HTR-8/SVneo (cell line): ENCODE measurements at regions not wholly inside any gene's neighbourhood (a gene's known extent, or its start where the extent isn't known, plus 50 kb on each side); places are given as distances from the start of the nearest gene placed in this dataset.
A peak's percentile ranks its signal among the peaks of the same experiment; 100 is the strongest.
"Not testable (repeated sequence)": the region's sequence is repeated elsewhere in the genome, so short reads cannot be mapped to it uniquely, and the experiment has no call there.

Source experiments
- DNase-seq: peaks from one replicate; pipeline ENCODE4 v3.0.0; 2011; ENCODE audit warnings: low spot score, mixed read lengths; ENCODE audit not compliant: insufficient read length
- FAIRE-seq: peaks from 2 replicates; lab custom pipeline; 2011; peaks lifted over from hg19 to GRCh38; lab: Jason Lieb, UNC

DNA sequence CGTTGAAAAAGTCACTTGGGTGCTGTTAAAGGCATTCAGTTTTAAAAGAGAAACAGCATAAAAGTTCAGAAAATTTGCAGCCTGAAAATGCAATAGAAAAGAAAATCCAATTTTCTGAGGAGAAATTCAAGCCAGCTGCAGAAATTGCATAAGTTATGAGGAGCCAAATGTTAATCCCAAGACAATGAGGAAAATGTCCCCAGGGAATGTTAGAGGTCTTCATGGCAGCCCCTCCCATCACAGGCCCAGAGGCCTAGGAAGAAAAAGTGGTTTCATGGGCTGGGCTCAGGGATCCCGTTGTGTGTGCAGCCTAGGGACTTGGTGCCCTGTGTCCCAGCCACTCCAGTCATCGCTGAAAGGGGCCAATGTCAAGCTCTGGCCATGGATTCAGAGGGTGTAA is 1055.6 kb downstream of the DIPK2A start:
- DNase-seq, FAIRE-seq: not testable (repeated sequence)

DNA sequence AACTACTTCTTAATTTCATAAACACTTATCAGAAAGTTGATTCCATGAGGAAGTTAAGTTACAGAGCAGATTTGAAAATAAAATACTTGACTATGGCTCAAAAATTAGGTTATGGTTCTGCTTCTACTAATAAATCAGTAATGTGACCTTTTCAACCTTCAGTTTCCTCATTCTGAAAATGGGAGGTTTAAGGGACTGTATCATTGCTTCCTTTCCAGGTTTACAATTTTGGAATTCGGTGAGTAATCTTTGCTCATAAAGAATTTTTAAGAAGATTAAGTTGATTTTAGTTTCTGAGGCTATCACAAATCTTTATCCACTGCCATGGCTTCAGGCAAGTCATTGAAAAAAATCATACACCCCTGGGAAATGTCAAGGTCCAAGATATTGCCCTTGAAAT is 1061.2 kb downstream of the DIPK2A start:
- no peak for DNase-seq
- no peak for FAIRE-seq

DNA sequence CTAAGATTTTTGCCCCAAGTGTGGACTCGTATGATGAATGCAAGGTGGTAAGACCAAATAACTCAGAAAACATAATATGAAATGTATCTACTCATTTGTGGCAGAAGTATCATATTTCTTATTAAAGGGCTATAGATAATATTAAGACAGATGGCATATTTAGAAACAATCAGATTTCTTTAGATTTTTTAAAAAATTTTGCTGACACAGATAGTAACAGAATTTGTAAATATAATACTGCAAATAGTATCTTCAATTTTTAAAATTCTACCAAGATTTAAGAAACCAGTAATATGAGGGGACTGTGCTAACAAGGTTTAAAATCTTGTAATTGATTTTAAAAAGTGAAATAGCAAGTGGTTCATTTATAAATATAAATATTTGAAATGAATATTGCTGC is 1064.1 kb downstream of the DIPK2A start:
- FAIRE-seq (no peak), DNase-seq (no peak)

DNA sequence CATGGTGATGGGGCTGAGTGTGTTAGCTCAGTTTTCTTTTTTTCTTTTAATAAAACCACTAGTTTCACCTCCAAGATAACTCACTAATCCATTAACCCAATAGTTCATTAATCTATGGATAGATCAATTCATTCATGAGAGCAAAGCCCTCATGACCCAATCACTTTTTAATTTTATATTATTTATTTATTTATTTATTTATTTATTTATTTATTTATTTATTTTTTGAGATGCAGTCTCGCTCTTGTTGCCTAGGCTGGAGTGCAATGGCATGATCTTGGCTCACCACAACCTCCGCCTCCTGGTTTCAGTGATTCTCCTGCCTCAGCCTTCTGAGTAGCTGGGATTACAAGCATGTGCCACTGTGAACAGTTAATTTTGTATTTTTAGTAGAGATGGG is 1082.4 kb downstream of the DIPK2A start:
- FAIRE-seq, DNase-seq: not testable (repeated sequence)

DNA sequence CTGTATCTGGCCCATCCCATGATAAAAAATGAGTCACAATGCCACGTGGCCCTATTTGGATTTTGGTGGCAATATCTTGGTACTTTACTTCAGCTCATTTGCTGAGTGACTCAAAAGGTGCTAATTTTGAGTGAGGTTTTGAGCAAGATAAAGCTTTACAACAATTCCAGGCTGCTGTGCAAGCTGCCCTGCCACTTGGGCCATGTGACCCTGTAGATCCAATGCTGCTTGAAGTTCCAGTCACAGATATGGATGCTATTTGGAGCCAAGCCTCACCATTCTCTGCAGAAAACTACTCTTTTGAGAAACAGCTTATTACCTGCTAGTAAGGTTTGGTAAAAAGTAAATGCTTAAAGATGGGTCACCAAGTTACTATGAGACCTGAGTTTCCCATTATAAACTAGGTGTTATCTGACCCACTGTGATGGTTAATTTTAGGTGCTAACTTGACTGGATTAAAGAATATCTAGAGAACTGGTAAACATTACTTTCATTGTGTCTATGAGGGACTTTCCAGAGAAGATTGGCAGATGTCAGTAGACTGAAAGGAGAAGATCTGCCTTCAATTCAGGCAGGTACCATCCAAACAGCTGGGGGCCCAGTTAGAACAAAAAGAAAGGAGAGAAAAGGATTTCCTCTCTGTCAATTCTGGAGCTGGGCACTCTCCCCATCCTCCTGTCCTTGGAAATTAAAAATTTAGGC is 1083.9 kb downstream of the DIPK2A start:
- FAIRE-seq (no peak), DNase-seq (no peak)

DNA sequence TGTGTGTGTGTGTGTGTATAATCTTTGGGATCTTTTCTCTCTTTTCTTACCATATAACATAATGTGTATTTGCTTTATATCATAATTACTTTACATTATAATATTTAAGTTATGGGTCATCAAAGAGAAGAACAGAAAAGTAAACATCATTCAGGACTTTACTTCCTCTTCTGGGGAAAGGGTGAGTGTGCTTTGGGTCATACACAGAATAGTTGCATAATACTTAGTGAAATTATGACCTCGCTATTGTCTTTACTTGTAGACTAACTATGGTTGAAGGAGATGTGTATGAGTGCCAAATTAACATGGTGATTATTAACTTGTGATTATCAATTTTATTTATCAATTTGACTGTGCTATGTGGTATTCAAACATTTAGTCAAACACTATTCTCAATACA is 1086.9 kb downstream of the DIPK2A start:
- FAIRE-seq (no peak), DNase-seq (no peak)

DNA sequence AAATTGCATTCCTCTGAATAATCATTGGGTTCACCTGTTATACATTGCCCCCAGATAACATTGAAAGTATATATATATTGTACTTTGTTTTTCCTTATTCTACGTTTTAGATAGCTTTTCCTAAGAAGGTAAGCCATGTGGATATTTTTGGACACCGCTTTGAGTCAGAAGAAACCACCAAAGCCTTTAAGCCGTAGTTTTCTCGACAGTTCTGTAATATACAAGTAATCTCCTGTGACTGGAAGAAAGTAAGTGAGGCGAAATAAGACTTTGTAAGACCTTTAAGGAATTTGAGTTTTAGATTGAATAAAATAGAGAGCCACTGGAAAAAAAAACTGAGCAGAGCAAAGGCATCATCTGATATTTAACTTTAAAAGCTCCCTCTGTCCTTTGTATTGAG is 1092.0 kb downstream of the DIPK2A start:
- FAIRE-seq = no peak
- DNase-seq = no peak

DNA sequence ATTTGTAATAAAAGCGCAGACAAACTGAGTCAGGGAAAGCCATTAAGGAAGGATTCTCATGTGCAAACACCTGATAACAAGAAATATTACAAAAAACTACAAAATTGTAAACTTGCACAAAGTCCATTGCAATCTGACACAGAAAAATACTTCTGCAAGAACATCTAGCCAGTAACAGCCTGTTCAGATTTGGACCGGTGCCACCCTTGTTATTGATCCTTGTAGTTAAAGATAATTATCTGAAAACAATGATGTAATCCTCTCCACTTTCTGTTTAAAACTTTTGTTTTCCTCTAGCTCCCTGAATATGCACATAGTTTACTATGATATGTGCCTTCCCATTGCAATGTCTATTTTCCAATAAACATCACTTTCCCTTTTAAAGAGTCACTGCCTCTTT is 1090.2 kb downstream of the PLOD2 start:
- no peak for DNase-seq
- no peak for FAIRE-seq

DNA sequence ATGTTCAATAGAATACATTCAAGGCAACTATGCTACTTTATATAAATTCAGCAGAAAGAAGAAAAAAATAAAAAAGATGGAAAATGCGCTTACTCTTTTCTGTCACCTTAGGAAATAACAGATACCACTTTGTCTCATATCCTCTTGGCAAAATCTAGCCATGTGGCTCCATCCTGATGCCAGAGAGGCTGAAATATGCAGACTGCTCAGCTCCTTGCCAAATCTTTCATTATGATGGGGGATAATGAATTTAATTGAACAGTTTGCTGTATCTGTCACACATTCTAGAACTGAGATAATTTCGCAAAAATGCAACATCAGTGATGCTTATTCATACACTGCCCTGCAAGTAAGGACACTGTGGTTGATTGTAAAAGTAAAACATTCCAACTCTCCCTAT is 1081.5 kb downstream of the PLOD2 start:
- no peak for DNase-seq
- no peak for FAIRE-seq

DNA sequence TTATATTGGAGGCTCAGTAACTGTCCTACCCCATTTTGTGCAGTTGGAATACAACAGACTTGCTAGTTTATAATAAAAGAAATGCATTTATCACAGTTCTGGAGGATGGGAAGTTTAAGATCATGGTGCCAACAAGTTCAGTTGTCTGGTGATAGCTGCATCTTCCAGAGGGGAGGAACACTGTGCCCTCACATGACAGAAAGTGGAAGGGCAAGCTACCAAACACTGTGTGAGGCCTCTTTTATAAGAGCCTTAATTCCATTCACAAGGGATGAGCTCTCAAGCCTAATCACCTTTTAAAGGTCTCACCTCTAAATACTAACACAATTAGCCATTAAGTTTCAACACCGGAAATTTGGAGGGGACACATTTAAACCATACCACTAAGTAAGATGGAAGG is 1073.9 kb downstream of the PLOD2 start:
- no peak for FAIRE-seq
- DNase-seq = no peak

DNA sequence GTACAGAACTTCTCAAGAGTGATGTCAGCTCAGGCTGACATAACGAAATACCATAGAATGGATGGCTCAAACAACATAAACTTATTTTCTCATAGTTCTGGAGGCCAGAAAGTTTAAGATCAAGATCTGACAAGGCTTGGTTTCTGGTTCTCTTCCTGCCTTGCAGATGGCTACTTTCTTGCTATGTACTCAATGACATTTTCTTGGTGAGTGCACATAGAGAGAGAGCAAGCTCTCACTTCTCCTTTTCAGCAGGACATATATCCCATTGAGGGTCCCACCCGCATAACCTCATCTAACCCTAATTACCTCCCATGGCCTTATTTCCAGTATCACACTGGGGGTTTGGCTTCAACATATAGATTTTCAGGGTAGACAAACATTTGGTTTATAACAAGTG is 1072.1 kb downstream of the PLOD2 start:
- no peak for DNase-seq
- no peak for FAIRE-seq

DNA sequence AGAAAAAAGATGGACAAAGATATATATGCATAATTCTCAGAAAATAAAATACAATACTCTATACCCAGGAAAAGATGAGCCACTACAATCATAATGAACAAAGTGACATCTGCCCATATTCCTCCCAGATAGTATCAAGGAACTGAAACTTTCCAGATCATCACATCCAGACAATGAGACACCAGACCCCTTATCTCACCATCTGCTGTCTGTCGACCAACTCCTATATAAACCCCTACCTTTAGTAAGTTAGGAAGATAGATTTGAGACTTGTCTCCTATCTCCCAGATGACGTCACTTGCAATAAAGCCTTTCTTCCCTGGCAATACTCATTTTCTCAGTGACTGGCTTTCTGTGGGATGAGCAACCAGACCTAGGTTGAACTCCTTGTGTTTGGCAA is 1071.6 kb downstream of the PLOD2 start:
- DNase-seq = no peak
- FAIRE-seq = no peak

DNA sequence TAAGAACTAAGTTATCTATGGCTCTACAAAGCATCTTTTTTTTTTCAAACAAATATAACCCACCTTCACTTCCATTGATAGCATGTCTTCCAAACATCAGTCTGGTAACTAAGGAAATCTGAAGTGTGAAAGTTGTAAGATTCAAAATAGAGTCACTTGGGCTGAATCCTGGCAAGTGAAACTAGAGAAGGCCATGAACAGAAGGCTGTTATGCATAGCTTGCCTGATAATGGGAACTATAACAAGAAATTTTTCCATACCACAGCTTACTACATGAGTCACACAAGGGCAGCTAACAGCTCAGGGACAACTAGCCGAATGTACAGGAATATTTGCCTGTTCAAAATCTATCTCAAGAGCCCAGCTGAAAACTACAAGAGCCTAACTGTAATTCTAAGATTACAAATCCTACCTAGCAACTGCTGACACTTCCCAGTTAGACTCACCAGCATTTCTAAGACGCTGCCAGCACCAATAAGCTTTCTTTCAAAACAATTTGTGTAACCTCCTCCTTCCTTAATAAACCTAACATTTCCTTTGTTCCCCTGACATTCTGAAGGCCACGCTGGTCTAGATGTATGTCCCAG is 1066.5 kb downstream of the PLOD2 start:
- DNase-seq = peak; percentile 12
- FAIRE-seq = no peak

DNA sequence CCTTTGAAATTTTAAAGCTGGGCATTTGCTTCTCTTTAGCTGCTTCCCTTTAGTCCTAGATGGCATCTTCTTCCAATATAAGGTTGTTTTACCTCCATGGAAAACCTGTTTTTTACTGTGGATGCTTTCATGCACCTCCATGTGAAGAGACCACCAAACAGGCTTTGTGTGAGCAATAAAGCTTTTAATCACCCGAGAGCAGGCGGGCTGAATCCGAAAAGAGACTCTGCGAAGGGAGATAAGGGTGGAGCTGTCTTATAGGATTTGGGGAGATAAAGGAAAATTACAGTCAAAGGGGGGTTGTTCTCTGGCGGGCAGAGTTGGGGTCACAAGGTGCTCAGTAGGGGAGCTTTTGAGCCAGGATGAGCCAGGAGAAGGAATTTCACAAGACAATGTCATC is 1049.8 kb downstream of the PLOD2 start:
- DNase-seq, FAIRE-seq: not testable (repeated sequence)

DNA sequence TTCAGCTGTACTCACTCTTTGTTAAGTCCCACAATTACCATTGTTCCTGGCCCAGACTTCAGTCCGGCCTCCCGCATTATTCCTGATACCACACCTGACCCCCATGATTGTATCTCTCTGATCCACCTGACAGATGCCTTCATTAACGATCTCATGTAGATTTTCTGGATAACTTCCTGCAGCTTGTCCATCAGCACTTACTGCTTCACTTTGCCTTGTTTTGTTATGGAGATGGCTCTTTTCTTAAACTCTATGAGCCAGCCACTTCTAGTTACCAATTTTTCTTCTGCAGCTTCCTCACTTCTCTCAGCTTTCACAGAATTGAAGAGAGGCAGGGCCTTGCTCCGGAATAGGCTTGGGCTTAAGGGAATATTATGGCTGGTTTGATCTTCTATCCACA is 1044.2 kb downstream of the PLOD2 start:
- DNase-seq = no peak
- FAIRE-seq = no peak

DNA sequence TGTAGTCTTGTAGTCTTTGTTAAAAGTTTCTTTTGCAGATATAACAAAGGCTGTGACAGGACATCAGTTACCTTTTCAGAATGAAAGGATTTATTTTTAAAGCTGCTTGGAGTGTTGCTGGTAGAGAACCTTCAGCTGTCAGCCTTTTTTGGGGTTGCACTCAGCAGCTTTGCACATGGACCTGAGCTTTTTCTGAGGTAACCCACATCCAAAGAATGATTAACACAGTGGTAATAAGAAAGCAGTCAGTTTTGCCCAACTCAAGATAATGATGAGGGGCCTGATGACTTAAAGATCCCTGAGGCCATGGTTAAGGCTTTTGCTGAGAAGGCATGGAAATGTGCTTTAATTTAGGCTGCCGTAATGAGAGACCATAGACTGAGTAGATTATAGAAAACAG is 1042.7 kb downstream of the PLOD2 start:
- DNase-seq = no peak
- FAIRE-seq = no peak

DNA sequence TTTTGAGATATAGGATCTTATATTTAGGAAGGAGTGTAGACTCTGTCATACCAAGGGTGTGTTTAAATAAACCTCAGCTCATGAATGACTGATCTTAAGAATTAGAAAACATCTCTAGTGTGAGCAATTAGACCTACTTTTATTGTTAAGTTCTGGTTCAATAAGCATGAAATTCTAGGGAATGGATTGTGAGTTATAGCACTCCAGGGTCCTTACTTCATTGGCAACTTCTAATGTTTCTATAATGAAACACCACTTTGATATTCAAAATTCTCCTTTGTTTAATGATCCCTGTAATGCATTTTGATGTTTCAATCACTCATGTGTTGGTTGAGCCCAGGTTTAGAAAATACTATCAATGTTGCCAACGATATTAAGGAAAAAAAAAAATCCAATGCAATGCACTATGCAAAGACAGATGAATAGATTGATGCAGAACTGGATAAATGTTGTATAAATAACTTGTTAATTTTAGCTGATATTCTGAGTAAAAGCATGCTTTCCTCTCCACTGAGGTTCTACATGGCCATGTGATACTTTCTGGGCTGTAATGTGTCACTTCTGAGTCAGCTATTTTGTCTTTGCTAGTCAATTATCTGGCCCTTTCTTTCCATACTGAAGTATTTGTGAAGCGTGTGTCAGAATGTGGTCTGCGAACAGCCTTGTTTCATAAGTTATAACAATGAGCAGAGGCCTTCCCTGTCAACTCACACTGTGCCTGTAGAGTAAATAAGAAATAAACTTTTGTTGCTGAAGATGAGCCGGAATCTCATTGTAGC is 1035.9 kb downstream of the PLOD2 start:
- no peak for FAIRE-seq
- DNase-seq = no peak

DNA sequence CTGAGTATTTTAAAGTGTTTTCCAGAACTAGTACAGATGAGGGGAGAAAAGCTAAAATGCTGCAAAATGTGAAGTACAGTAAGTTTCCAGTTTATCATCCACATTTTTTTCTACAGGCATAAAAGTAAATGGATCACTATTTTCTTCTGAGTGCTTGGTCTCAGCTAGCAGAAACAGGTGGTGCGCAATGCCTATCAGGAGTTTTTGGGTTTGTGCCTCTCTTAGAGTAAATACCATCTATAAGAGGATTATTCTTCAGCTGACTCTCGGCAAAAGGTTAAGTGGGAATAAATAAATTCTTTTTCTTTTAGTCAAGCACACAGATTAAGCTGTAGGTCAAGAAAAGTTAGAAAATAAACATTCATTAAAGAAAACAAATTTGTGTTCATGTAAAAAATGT is 1027.7 kb downstream of the PLOD2 start:
- FAIRE-seq (no peak), DNase-seq (no peak)

DNA sequence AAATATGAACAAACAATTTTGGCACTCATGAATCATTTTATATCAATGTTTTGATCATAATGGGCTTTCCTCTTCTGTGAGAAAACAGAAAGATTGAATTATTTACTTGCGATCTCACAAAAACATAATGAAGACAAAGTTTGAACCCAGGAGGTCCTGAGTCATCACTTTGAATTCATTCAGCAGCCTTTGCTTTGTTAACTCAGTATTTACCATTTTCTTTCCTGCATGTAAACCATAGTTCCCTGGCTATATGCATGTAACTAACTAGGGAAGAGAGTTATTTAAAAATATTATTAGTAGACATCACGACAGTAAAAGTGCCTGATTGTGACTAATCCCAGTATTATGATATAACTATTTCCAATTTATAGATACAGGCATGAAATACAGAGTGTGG is 1026.2 kb downstream of the PLOD2 start:
- FAIRE-seq (no peak), DNase-seq (no peak)

DNA sequence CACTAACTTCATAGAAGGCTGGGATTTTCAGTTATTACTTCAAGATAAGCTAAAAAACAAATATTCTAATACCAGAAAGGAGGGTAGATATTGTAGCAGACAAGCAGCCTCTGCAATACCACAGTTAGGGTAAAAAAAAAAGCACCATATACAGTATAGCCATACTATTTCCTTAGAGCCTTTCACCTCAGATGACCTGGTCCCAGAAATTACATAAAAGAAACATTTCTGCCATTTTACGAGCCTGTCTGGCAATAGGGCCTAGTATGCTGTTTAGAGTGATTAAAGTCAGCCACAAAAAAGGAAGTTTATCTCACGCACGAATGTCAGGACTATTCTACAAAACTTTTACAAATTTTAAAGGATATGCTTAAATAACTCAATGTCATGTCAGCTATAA is 1016.6 kb downstream of the PLOD2 start:
- FAIRE-seq (no peak), DNase-seq (no peak)

DNA sequence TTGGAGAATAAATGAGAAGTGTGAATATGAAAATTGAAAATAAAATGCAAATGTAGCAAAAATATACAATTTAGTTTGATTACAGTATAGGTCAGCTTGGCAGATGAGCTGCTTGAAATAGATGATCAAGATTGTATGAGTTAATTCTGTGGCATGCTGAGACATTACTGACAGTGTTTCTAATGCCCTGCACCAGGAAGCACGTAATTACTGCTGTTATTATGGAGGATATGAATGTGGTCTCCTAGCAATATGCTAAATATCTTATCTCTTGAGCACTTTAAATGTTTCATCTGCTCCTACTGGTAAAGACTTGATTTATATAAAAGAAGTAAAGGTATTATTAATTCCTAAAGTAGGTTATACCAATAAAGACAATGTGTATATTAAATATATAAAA is 1015.5 kb downstream of the PLOD2 start:
- DNase-seq = no peak
- no peak for FAIRE-seq

DNA sequence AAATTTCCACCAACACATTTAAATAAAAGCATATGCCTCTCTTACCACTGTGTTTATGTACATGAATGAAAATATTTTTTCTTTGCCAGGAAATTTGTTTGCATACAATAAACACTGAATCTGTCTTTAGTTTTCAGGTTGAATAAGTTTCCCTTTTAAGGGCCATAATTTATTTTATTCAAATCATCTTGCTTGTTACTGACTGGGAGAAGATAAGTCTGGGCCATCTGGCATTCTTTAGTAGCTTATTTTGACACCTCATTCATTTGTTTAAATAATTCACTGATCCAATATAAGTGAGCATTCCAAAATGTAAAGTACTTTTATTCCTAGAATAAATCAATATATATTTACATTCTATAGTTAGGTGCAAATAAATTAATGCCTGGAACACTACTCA is 1001.3 kb downstream of the PLOD2 start:
- no peak for FAIRE-seq
- no peak for DNase-seq
